ENCODE measurements at regions not wholly inside any gene's neighbourhood (a gene's known extent, or its start where the extent isn't known, plus 50 kb on each side); places are given as distances from the start of the nearest gene placed in this dataset.

- TF ChIP-seq, protein P1, sequence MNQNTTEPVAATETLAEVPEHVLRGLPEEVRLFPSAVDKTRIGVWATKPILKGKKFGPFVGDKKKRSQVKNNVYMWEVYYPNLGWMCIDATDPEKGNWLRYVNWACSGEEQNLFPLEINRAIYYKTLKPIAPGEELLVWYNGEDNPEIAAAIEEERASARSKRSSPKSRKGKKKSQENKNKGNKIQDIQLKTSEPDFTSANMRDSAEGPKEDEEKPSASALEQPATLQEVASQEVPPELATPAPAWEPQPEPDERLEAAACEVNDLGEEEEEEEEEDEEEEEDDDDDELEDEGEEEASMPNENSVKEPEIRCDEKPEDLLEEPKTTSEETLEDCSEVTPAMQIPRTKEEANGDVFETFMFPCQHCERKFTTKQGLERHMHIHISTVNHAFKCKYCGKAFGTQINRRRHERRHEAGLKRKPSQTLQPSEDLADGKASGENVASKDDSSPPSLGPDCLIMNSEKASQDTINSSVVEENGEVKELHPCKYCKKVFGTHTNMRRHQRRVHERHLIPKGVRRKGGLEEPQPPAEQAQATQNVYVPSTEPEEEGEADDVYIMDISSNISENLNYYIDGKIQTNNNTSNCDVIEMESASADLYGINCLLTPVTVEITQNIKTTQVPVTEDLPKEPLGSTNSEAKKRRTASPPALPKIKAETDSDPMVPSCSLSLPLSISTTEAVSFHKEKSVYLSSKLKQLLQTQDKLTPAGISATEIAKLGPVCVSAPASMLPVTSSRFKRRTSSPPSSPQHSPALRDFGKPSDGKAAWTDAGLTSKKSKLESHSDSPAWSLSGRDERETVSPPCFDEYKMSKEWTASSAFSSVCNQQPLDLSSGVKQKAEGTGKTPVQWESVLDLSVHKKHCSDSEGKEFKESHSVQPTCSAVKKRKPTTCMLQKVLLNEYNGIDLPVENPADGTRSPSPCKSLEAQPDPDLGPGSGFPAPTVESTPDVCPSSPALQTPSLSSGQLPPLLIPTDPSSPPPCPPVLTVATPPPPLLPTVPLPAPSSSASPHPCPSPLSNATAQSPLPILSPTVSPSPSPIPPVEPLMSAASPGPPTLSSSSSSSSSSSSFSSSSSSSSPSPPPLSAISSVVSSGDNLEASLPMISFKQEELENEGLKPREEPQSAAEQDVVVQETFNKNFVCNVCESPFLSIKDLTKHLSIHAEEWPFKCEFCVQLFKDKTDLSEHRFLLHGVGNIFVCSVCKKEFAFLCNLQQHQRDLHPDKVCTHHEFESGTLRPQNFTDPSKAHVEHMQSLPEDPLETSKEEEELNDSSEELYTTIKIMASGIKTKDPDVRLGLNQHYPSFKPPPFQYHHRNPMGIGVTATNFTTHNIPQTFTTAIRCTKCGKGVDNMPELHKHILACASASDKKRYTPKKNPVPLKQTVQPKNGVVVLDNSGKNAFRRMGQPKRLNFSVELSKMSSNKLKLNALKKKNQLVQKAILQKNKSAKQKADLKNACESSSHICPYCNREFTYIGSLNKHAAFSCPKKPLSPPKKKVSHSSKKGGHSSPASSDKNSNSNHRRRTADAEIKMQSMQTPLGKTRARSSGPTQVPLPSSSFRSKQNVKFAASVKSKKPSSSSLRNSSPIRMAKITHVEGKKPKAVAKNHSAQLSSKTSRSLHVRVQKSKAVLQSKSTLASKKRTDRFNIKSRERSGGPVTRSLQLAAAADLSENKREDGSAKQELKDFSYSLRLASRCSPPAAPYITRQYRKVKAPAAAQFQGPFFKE (tag by site-specific recombination; IDR thresholded peaks at IDR 0.05; ENCODE audit: borderline replicate concordance) = no peak
- TF ChIP-seq, protein P2, sequence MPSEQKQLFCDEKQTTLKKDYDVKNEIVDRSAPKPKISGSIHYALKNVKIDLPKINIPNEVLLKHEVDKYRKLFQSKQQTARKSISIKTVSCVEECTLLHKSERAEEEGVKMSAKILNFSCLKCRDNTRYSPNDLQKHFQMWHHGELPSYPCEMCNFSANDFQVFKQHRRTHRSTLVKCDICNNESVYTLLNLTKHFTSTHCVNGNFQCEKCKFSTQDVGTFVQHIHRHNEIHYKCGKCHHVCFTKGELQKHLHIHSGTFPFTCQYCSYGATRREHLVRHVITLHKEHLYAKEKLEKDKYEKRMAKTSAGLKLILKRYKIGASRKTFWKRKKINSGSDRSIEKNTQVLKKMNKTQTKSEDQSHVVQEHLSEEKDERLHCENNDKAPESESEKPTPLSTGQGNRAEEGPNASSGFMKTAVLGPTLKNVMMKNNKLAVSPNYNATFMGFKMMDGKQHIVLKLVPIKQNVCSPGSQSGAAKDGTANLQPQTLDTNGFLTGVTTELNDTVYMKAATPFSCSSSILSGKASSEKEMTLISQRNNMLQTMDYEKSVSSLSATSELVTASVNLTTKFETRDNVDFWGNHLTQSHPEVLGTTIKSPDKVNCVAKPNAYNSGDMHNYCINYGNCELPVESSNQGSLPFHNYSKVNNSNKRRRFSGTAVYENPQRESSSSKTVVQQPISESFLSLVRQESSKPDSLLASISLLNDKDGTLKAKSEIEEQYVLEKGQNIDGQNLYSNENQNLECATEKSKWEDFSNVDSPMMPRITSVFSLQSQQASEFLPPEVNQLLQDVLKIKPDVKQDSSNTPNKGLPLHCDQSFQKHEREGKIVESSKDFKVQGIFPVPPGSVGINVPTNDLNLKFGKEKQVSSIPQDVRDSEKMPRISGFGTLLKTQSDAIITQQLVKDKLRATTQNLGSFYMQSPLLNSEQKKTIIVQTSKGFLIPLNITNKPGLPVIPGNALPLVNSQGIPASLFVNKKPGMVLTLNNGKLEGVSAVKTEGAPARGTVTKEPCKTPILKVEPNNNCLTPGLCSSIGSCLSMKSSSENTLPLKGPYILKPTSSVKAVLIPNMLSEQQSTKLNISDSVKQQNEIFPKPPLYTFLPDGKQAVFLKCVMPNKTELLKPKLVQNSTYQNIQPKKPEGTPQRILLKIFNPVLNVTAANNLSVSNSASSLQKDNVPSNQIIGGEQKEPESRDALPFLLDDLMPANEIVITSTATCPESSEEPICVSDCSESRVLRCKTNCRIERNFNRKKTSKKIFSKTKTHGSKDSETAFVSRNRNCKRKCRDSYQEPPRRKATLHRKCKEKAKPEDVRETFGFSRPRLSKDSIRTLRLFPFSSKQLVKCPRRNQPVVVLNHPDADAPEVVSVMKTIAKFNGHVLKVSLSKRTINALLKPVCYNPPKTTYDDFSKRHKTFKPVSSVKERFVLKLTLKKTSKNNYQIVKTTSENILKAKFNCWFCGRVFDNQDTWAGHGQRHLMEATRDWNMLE (tag by site-specific recombination; conservative IDR thresholded peaks at IDR 0.05; ENCODE audit: low read depth) = no peak
- no peak for TF ChIP-seq ZNF555 (tag by site-specific recombination; conservative IDR thresholded peaks at IDR 0.05)
- TF ChIP-seq REPIN1 (tag by site-specific recombination; IDR thresholded peaks at IDR 0.05; ENCODE audit: low read depth) = no peak
- no peak for TF ChIP-seq ZNF561 (tag by site-specific recombination; IDR thresholded peaks at IDR 0.05; ENCODE audit: borderline replicate concordance)
- no peak for TF ChIP-seq SCRT1 (tag by site-specific recombination; IDR thresholded peaks at IDR 0.05; ENCODE audit: borderline replicate concordance)
- TF ChIP-seq ZSCAN5A (tag by site-specific recombination; IDR thresholded peaks at IDR 0.05) = no peak
- TF ChIP-seq ZFP69B (tag by site-specific recombination; IDR thresholded peaks at IDR 0.05) = no peak
- no peak for TF ChIP-seq HOXA7 (CRISPR knock-in tag; IDR thresholded peaks at IDR 0.05; ENCODE audit: borderline replicate concordance)
Observed at GRCh38 chr2:221019668-221020067, 552.4 kb downstream of the EPHA4 start (continued).

GRCh38 chr2:221022554-221022953 is 549.5 kb downstream of the EPHA4 start:
- no peaks in the 10 kb centered on the region for H3K4me1 ChIP-seq (ENCODE audit: control insufficient read depth, insufficient read depth, low read length)
- H3K27ac ChIP-seq (ENCODE audit: extremely low read depth, low read depth, low read length) = no peak overlapping the region
- H3K36me3 ChIP-seq (ENCODE audit: control insufficient read depth in 2 of 2, insufficient read depth in 1 of 2, low read length in 2 of 2) = no peaks in the 10 kb centered on the region
- no peaks in the 10 kb centered on the region for H3K9me3 ChIP-seq (ENCODE audit: control insufficient read depth, insufficient read depth, low read depth, low read length)
- H3K4me3 ChIP-seq (ENCODE audit: low read depth, low read length) = no peak overlapping the region
- ChIA-PET CTCF (no interaction called here), POLR2A (no interaction called here)
- TF ChIP-seq, protein P3, sequence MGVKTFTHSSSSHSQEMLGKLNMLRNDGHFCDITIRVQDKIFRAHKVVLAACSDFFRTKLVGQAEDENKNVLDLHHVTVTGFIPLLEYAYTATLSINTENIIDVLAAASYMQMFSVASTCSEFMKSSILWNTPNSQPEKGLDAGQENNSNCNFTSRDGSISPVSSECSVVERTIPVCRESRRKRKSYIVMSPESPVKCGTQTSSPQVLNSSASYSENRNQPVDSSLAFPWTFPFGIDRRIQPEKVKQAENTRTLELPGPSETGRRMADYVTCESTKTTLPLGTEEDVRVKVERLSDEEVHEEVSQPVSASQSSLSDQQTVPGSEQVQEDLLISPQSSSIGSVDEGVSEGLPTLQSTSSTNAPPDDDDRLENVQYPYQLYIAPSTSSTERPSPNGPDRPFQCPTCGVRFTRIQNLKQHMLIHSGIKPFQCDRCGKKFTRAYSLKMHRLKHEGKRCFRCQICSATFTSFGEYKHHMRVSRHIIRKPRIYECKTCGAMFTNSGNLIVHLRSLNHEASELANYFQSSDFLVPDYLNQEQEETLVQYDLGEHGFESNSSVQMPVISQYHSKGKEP (tag by site-specific recombination; IDR thresholded peaks at IDR 0.05) = no peak
- TF ChIP-seq, protein P2 (tag by site-specific recombination; conservative IDR thresholded peaks at IDR 0.05; ENCODE audit: low read depth) = no peak
- TF ChIP-seq KLF10 (tag by site-specific recombination; IDR thresholded peaks at IDR 0.05) (no peak), ZNF202 (tag by site-specific recombination; IDR thresholded peaks at IDR 0.05; ENCODE audit: borderline replicate concordance) (no peak), SCRT1 (tag by site-specific recombination; IDR thresholded peaks at IDR 0.05; ENCODE audit: borderline replicate concordance) (no peak), PRDM4 (tag by site-specific recombination; IDR thresholded peaks at IDR 0.05) (no peak)
